Brain microvascular endothelial cell (primary cell): ENCODE measurements at regions not wholly inside any gene's neighbourhood (a gene's known extent, or its start where the extent isn't known, plus 50 kb on each side); places are given as distances from the start of the nearest gene placed in this dataset.
A peak's percentile ranks its signal among the peaks of the same experiment; 100 is the strongest.

Source experiments
- DNase-seq: peaks from one replicate; pipeline ENCODE4 v3.0.0-alpha.2; 2020
- H3K27ac ChIP-seq: fragments of 250-450 bp; sonication (Bioruptor Pico); 2 replicates; pipeline ENCODE4 v1.5.1; 2020; ENCODE audit warnings: mild to moderate bottlenecking, moderate library complexity
- H3K27me3 ChIP-seq: fragments of 250-450 bp; sonication (Bioruptor Pico); replicated peaks from 2 replicates; pipeline ENCODE4 v1.5.1; 2020; ENCODE audit warnings: mild to moderate bottlenecking
- H3K36me3 ChIP-seq: fragments of 250-450 bp; sonication (Bioruptor Pico); replicated peaks from 2 replicates; pipeline ENCODE4 v1.5.1; 2020; ENCODE audit warnings: mild to moderate bottlenecking
- H3K4me3 ChIP-seq: 2 replicates; pipeline ENCODE4 v1.5.1; 2011; ENCODE audit warnings: low read depth, mild to moderate bottlenecking, control low read depth, low read length, moderate library complexity
- in situ Hi-C: cut with HindIII; loops from 2 replicates; pipeline ENCODE4 v1.10.0; 2017; ENCODE audit warnings: low sequenced_read_pairs, low pct_ligation_motif_present
- TF ChIP-seq, protein P1 (sequence below): IDR thresholded peaks from 2 replicates; pipeline ENCODE4 v1.5.1; 2011; ENCODE audit warnings: low read depth, mild to moderate bottlenecking, moderate library complexity, low read length, control low read depth, inconsistent platforms; ENCODE audit errors: missing control alignments

DNA sequence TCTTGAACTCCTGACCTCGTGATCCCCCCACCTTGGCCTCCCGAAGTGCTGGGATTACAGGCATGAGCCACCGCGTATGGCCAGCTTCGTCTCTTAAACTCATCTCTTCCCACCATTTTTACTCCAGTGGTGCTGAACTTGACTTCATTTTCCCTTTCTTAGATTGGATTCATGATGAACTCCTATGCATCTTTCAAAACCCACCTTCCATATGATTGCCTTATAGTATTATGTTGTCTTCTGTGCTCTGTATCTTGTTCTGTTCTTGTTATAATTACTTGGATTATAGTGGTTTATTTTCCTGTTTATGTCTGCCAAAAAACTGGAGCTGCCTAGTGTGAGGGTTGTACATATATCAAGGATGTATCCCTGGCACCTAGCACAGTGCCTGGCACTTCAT lies 110.8 kb upstream of the GADD45A start:
- no peak overlapping the region for H3K27ac ChIP-seq
- no peak overlapping the region for H3K4me3 ChIP-seq
- no peaks in the 10 kb centered on the region for H3K36me3 ChIP-seq
- in situ Hi-C loops: no loop called here
- DNase-seq: no peak
- TF ChIP-seq, protein P1, sequence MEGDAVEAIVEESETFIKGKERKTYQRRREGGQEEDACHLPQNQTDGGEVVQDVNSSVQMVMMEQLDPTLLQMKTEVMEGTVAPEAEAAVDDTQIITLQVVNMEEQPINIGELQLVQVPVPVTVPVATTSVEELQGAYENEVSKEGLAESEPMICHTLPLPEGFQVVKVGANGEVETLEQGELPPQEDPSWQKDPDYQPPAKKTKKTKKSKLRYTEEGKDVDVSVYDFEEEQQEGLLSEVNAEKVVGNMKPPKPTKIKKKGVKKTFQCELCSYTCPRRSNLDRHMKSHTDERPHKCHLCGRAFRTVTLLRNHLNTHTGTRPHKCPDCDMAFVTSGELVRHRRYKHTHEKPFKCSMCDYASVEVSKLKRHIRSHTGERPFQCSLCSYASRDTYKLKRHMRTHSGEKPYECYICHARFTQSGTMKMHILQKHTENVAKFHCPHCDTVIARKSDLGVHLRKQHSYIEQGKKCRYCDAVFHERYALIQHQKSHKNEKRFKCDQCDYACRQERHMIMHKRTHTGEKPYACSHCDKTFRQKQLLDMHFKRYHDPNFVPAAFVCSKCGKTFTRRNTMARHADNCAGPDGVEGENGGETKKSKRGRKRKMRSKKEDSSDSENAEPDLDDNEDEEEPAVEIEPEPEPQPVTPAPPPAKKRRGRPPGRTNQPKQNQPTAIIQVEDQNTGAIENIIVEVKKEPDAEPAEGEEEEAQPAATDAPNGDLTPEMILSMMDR: no peak
- H3K27me3 ChIP-seq: no peaks in the 10 kb centered on the region

DNA sequence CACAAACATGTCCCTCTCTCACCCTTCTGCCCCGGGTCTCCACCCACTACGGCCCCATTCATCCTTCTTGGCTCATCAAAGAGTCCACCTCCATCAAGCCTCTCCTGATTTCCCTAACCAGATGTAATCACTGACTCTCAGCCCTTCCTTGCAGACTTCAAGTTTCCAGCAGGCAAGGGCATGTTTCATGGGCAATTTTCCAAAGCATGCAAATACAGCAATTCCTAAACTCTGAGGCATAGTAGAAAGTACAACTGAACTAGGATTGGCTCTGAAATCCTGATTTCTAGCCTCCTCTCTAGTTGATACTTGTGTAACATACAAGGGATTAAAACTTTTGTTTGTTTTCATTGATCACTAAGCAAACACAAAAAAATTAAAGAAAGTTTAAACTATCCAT lies 109.1 kb upstream of the GADD45A start:
- TF ChIP-seq, protein P1: no peak
- no peak overlapping the region for H3K4me3 ChIP-seq
- H3K27ac ChIP-seq: no peak overlapping the region
- DNase-seq: peak; percentile 77
- in situ Hi-C loops: no loop called here
- no peaks in the 10 kb centered on the region for H3K27me3 ChIP-seq
- H3K36me3 ChIP-seq: no peaks in the 10 kb centered on the region

DNA sequence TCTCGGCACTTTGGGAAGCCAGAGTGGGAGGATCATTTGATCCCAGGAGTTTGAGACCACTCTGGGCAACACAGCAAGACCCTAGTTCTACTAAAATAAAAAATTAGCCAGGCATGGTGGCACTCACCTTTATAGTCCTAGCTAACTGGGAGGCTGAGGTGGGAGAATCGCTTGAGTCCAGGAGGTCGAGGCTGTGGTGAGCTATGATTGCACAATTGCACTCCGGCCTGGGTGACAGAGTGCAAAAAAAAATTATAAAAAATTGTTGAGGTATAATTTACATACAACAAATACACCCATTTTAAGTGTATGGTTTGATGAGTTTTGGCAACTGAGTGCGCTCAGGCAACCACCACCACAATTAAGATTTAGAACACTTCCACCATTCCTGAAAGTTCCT lies 108.5 kb upstream of the GADD45A start:
- Histone ChIP-seq H3K27me3 (no peaks in the 10 kb centered on the region), H3K27ac (no peak overlapping the region), H3K4me3 (no peak overlapping the region), H3K36me3 (no peaks in the 10 kb centered on the region)
- in situ Hi-C loops: no loop called here
- TF ChIP-seq, protein P1: no peak
- DNase-seq: no peak

DNA sequence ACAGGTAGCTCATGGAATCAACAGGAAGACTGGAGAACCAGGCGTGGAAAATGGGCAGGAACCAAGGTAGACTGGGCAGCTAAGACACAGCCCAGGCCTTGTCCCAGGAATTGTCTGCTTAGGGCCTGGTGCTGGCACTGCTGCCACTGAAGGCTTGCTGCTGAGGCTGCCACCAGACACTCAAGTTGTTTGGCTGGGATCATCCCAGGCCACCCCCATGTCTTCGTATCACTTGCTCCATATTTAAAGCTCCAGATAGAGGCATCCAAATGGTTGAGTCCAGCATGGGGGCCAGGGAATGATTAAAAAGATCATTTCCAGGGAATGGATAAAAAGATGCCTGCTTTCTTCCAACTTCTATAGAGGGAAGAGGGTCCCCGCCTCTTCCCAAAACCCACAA lies 107.4 kb upstream of the GADD45A start:
- H3K36me3 ChIP-seq: no peaks in the 10 kb centered on the region
- H3K27ac ChIP-seq: no peak overlapping the region
- in situ Hi-C loops: no loop called here
- DNase-seq: no peak
- H3K27me3 ChIP-seq: no peaks in the 10 kb centered on the region
- no peak overlapping the region for H3K4me3 ChIP-seq
- TF ChIP-seq, protein P1: no peak

DNA sequence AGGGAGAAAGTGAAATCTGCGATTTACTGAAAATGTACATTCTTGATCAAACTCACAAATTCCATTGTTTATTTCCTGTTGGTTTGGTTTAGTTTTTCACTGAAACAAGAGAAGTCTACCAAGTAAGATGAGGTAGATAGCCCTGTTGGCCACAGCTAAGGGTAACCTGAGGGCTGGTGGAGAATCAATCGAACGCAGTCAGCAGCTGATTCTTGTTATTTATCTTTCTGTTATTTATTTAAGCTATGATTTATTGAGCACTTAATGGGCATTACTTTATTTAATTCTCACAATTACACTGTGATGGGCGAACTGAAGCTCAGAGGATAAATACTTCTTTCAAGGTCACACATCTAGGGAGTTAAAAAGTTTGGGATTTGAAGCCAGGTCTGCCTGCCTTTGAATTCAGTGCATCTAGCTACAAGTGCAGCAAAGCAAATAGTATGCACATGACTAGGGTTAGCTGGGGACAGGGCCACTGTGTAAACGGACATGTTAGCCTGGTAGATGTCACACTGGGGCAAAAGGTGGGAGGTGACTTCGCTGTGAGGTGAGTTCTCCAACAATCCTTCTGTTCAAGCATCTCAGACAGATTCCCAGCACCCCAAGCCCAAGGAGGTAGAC lies 106.5 kb upstream of the GADD45A start:
- no peak overlapping the region for H3K4me3 ChIP-seq
- H3K27me3 ChIP-seq: no peaks in the 10 kb centered on the region
- H3K36me3 ChIP-seq: no peaks in the 10 kb centered on the region
- TF ChIP-seq, protein P1: no peak
- in situ Hi-C loops: no loop called here
- H3K27ac ChIP-seq: no peak overlapping the region
- DNase-seq: no peak
